IMR-90 (cell line): ENCODE measurements at regions not wholly inside any gene's neighbourhood (a gene's known extent, or its start where the extent isn't known, plus 50 kb on each side); places are given as distances from the start of the nearest gene placed in this dataset.

ENCODE experiments used
- CEBPB ChIP-seq: IDR thresholded peaks from 2 replicates; pipeline ENCODE4 v1.6.1; 2012; ENCODE audit warnings: low read depth, low read length, improper control_type of control experiment
- ELK1 ChIP-seq: fragments of 150-350 bp; IDR thresholded peaks from 2 replicates; pipeline ENCODE4 v1.6.1; 2016; ENCODE audit warnings: low read depth, mild to moderate bottlenecking, low read length, moderate library complexity, borderline replicate concordance
- MAZ ChIP-seq: IDR thresholded peaks from 2 replicates; pipeline ENCODE4 v1.6.1; 2012; ENCODE audit warnings: low read depth, mild to moderate bottlenecking, low read length, improper control_type of control experiment, moderate library complexity, borderline replicate concordance
- MXI1 ChIP-seq: IDR thresholded peaks from 2 replicates; pipeline ENCODE4 v1.6.1; 2012; ENCODE audit warnings: low read depth, mild to moderate bottlenecking, low read length, moderate library complexity, borderline replicate concordance
- POLR2A ChIP-seq: IDR thresholded peaks from 2 replicates; pipeline ENCODE4 v1.6.1; 2012; ENCODE audit warnings: mild to moderate bottlenecking, low read depth, low read length
- RAD21 ChIP-seq: IDR thresholded peaks from 2 replicates; pipeline ENCODE4 v1.6.1; 2012; ENCODE audit warnings: low read length, improper control_type of control experiment
- USF2 ChIP-seq: fragments of 150-350 bp; IDR thresholded peaks from 2 replicates; pipeline ENCODE4 v1.6.1; 2017; ENCODE audit warnings: mild to moderate bottlenecking, antibody characterized with exemption, low read length, low read depth
- TF ChIP-seq, protein P1 (sequence below): conservative IDR thresholded peaks from 2 replicates; pipeline ENCODE4 v1.5.1; 2012; ENCODE audit warnings: mild to moderate bottlenecking, low read depth, low read length, improper control_type of control experiment

DNA sequence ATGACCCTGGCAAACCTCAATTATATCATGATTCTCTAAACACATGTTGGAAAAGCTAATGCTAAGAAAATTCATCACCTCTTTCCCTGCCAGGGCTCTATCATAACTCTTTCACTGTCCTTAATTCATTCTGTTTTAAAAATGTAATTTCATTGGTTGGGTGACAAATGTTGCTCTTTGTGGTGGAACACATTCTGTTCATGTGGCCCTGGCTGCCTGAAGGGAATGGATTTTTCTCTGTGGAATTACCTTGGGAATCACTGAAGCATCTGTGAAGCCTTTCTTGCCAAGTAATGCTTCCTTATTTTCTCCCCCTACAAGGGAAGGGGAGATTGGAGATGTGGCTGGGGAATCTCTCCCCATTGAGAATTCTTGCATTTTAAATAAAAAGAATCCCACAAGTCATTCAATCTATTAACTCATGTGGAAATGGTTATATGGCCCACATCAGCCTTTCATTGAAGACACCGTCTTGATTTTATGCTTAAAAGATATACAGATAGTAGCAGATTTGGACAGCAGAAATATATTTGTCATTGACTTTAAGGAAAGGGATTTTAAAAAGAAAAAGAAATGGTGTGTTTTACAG lies 201.8 kb upstream of the NMUR2 start:
- TF ChIP-seq, protein P1, sequence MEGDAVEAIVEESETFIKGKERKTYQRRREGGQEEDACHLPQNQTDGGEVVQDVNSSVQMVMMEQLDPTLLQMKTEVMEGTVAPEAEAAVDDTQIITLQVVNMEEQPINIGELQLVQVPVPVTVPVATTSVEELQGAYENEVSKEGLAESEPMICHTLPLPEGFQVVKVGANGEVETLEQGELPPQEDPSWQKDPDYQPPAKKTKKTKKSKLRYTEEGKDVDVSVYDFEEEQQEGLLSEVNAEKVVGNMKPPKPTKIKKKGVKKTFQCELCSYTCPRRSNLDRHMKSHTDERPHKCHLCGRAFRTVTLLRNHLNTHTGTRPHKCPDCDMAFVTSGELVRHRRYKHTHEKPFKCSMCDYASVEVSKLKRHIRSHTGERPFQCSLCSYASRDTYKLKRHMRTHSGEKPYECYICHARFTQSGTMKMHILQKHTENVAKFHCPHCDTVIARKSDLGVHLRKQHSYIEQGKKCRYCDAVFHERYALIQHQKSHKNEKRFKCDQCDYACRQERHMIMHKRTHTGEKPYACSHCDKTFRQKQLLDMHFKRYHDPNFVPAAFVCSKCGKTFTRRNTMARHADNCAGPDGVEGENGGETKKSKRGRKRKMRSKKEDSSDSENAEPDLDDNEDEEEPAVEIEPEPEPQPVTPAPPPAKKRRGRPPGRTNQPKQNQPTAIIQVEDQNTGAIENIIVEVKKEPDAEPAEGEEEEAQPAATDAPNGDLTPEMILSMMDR, result no peak
- TF ChIP-seq USF2 (no peak), ELK1 (no peak), MAZ (no peak), MXI1 (no peak), RAD21 (no peak), POLR2A (no peak), CEBPB (no peak)
